Kidney tubule cell (primary cell): ENCODE measurements at regions not wholly inside any gene's neighbourhood (a gene's known extent, or its start where the extent isn't known, plus 50 kb on each side); places are given as distances from the start of the nearest gene placed in this dataset.
A peak's percentile ranks its signal among the peaks of the same experiment; 100 is the strongest.

Source experiments
- DNase-seq: peaks from one replicate; pipeline ENCODE4 v3.0.0-alpha.2; 2018; ENCODE audit warnings: low spot score

DNA sequence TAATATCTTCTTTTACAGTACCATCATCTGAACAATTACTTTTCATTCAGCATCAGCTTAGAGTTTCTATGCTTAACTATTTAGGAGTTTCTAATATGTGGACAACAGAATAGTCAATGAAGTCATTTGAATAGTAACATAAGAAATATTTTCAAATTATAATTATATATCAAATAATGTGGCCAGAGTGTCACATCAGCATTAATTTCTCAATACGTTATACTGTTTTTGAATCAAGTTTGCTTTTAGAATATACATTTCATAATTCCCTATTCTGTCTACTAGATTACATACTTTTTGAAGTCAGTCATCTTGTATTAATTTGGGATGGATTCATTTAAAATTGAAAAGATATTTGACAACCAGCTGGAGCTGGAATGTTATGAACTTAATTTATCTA, 677.4 kb upstream of the PABPC4L start:
- no peak for DNase-seq

DNA sequence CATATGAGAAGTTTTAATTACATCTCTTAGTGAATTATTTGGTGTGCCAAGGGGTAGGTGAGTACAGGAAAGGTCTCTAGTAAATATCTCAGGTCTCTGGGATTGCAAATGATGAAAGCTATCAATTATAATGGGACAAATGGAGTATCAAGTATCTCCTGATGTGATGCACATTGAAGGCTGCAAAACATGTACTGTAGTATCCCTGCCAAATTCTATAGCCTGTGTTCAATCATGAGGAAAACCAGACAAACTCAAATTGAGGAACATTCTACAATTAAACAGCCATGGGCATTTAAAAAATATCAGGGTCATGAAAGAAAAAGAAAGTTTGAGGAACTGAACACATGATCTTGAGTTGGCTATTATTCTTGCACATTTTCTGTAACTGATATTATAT, 665.4 kb upstream of the PABPC4L start:
- no peak for DNase-seq

DNA sequence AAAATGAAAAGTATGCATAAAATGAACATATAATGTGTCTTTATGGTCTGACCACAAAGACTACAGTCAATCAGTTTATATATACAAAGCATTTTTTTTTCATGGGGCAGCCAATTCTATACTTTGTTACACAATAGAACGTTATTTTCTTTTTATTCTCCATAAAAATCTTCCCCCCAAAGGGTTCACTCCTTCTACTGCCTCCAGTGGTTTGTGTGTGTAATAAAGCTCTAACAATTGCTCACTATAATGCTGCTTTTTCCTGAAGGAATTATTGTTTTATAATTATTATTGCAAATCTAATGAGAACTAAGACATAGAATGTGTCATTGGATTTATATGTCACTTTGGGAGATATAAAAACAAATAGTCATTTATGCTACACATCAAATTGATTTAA, 664.1 kb upstream of the PABPC4L start:
- DNase-seq = no peak

DNA sequence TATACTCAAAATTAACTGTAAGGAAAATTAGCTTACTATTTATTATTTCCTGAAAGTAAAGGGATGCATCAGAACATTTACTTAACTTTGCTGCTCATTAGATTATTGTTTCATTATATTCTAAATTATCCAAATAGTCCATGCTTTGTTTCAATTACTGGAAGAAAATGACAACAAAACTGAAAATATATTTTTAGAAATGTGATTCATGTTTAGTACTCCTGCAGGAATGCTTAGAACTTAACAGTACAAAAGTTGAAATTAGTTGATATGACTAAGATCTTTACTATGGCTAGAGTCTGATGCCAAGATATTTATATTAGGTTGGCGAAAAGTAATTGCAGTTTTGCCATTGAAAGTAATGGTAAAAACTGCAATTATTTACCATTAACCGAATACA, 660.5 kb upstream of the PABPC4L start:
- DNase-seq = no peak

DNA sequence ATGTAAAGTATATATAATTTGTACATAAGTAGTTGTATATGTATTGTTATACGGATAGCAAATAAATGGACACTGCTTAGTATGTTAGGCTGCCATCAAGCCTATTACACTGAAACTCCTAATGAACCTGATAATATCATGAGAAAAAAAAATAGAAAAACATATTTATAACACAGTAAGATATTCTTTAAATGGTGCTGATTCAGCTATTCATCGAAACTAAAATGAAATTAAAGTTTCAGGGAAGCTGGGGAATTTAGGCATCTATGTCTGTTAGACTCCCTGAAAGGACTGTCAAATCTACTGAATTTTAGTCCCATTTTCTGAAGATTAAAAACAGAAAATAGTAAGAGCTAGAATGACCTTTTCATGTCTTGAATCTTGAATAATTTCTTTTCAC, 647.1 kb upstream of the PABPC4L start:
- no peak for DNase-seq

DNA sequence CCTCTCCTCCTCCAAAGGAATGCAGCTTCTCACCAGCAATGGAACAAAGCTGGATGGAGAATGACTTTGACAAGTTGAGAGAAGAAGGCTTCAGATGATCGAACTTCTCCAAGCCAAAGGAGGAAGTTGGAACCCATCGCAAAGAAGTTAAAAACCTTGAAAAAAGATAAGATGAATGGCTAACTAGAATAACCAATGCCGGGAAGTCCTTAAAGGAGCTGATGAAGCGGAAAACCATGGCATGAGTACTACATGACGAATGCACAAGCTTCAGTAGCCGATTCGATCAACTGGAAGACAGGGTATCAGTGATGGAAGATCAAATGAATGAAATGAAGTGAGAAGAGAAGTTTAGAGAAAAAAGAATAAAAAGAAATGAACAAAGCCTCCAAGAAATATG, 629.2 kb upstream of the PABPC4L start:
- DNase-seq = peak; percentile 55

DNA sequence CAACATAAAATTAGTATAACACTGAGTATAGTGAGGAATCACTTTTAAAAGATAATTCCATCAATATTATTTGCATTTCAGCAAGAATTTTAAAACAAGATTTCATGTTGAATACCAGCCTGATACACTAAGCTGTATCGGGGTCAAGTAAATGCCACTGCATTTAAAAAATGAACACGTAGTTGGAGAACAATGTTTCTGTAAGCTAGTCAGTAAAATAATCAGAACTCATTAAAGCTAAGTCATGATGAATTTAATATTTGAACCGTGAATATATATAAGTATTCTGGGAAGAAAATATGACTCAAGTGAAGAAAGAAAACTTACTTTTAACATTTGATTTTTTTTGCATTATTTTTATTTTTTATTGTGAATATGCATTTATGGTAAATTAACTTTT, 611.0 kb upstream of the PABPC4L start:
- no peak for DNase-seq

DNA sequence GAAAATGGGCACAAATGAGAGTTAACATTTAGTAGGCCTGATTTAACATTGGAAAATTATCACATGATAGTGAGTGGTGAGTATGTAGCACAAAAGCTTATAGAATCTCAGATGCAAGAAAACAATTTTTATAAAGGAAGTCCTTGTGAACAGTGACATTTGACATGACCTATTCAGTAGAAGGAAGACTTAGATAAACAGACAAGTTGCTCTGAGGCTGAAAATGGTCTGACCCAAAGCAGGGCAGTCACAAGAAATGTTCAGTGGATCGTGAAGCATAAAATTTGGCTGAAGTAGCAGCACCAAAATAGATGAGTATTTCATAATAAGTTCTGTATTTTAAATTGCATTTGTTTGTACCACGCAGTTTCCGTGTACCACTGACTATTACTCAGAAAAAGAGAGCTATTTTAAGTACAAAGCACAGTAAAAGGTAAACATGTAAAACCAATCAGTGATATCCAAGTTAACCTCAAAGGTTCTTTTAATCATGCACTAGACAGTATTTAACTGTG, 605.7 kb upstream of the PABPC4L start:
- peak; percentile 34 for DNase-seq

DNA sequence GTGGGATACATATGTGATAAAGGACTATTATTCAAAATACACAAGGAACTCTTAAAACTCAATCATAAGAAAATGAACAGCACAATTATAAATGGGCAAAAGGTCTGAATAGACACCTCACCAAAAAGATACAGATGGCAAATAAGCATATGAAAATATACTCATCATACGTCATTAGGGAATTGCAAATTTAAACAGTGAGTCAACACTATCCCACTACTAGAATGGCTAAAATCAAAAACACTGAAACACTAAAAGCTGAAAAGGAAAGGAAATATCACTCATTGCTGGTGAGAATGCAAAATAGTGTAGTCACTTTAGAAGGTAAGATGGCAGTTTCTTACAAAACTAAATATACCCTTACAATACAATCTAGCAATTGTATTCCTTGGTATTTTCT, 597.0 kb upstream of the PABPC4L start:
- no peak for DNase-seq

DNA sequence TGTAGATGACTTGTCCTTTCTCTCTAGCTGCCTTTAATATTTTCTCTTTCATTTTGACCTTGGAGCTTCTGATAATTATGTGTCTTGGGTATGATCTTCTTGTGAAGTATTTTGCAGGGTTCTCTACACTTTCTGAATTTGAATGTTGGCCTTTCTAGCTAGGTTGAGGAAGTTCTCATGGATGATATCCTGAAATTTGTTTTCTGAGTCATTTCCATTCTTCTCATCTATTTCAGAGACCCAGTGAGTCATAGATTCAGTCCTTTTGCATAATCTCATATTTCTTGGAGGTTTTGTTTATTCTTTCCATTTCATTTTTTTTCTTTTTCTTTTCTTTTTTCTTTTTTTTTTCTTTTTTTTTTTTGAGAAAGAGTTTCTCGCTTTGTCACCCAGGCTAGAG, 585.7 kb upstream of the PABPC4L start:
- no peak for DNase-seq

DNA sequence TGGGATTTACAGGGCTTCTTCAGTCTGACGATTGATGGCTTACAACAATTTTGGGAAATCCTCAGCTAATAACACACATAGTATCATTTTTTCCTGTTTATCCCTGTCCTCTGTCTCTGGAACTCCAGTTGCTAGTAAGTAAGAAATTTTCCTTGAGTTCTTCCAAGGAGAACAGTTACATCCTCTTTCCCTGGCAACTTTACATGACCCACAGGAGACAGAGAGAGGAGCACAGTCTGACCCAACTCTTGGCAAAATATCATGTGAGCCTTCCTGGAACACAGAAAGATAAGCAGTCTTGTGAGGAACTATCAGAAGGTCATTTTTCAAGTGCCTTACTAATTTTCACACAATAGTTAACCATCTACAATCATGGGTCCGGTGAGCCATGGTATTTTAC, 578.7 kb upstream of the PABPC4L start:
- no peak for DNase-seq

DNA sequence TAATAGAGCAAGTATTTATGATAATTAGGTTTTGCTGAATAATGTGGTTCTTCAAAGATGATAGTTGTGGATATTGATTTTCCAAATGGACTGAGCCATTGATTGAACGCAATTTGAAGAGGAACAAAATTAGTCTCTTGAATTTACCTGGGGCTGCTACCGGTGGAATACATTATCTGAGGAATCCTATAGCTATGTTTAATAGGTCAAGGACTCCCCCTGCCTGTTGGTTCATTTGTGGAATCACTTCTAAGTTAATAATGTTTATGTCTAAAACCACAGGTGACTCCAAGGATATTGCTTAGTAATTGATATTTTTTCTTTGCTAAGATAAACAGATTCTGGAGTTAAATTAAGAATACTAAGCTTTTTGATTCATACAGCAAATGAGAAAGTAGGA, 576.0 kb upstream of the PABPC4L start:
- peak; percentile 43 for DNase-seq

DNA sequence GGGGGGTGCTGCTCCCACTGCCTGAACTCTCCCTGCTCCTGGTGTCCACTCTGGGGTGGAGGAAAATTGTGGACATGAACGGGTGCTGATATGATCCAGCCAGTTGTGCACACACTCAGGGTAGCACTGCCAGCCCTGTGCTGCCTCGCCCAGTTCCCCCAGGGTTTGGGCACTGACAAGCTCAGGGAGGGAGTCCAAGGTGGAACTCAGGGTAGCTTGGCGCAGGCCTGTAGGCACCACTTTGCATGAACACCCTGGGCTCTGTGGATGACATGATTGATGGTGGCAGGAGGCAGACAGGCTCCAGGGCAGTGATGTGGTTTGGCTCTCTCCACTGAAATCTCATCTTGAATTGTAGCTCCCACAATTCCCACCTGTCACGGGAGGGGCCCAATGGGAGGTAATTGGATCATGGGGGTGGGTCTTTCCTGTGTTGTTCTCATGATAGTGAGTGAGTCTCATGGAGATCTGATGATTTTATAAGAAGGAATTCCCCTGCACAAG, 572.0 kb upstream of the PABPC4L start:
- no peak for DNase-seq

DNA sequence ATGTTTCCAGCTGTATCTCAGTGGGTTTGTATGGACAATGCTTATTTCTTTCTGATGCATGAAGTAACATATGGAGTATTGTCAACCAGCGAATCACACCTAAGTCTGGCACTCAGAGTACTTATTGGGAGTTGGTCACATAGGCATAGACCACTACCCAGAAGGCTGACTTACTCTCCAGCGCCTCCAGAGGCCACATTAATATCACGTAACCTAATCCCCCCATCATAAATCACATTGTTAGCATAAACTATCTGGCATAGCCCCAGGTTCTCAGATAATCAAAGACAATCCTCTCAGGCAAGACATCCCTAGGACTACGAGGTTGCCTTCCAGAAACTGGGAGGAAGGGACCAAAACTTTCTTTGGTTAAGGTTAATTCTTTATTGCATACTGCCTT, 560.5 kb upstream of the PABPC4L start:
- DNase-seq = no peak

DNA sequence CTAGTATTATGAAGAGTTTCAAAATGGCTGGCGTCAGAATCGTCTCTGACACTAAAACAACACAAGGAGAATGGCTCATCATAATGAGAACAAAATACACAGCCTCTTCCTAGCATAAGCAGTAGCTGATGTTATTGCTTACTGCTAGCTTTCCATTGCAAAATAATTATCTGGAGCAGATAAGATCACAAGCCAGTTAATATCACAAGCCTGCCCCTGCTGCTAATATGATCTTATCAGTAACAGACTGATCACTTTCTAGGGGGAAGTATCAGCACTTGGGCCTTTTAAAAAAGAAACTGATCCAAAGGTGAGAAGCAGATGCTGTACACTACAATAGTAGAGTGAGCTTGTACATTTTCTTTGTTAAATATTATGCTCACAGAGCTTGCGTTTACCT, 554.8 kb upstream of the PABPC4L start:
- no peak for DNase-seq

DNA sequence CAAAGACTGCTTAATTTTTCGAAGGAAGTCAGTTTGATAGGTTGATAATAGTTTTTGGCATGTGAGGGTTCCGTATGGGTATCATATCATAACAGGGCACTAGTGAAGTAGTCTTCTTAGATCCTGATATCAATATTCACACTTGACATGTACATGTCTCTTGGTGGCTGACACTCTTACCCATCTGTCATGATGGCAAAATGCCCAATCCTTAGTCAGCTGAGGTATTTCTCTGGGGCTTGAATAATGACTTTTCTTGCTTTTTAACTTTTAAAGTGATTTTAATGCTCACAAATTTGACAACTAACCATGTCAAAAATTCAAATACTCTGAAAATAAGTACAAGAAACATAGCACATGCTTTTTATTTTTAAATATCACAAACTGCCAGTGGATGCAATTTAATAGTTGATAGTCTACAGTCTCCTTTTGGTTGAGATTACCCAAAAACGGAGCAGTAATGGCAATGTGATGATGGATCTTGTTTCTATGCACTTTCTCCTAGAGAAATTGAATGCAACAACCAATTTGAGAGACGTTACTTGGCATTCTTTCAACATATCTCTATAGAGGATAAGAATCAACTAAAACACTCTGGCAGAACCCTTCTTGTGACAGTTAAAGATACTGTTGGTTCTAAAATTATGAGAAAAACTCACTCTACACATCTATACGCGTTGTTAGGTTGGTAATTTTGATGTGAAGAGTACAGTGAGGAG, 552.9 kb upstream of the PABPC4L start:
- no peak for DNase-seq

DNA sequence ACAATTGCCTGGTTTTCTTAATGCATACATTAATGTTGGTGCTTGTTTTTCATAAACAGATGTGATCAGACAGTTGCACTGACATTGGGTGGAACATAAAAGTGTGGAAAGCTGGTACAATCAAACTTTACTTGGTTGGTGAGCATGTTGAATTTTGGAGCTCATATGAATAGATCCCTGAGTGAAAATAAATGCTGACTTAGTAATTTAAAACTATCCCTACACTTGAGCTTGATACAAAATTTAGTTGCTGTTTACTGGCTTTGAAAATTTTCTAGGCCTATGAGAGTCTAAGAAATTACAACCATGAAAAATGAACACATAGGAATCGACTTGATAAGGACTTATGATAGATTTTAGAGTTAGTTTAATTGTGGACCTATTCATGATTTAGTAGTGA, 551.8 kb upstream of the PABPC4L start:
- DNase-seq = no peak

DNA sequence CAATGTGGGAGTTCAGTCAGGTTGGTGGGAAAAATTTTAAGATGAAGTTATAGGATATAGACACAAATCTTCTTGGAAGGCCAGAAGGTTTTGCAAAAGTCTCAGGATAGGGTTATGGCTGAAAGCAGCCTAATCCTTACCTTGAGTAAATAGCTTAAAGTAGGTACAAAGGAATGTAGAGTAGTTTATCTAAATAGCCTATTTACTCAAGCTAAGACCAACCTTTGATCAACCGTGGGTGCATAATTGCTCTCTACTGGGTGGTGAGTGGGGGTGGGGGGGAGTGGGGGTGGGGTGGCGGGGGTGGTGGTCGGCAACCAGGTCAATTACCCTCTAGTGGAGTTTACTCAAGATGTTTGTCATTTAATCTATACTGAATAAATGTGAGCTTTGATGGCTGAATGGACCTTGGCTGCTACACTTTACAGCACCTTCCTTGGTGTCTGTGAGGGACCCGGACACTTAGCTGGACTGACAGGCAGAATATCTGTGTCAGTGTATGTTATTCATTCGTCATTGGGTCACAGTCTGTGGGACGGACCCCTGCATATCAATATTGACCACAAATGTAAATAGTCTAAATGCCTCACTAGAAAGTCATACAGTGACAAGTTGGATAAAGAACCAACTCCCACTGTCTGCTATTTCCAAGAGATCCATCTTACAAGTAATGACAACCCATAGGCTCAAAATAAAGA, 545.7 kb upstream of the PABPC4L start:
- peak; percentile 51 for DNase-seq

DNA sequence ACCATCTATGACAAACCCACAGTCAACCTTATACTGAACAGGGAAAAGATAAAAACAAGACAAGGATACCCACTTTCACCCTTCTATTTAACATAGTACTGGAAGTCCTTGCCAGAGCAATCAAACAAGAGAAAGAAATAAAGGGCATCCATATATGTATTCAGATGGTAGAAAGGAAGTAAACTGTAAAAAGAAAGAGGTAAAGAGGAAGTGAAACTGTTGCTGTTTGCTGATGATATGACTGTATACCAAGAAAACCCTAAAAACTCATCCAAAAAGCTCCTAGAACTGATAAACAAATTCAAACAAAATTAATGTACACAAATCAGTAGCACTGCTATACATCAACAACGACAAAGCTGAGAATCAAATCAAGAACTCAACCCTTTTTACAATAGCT, 538.7 kb upstream of the PABPC4L start:
- no peak for DNase-seq

DNA sequence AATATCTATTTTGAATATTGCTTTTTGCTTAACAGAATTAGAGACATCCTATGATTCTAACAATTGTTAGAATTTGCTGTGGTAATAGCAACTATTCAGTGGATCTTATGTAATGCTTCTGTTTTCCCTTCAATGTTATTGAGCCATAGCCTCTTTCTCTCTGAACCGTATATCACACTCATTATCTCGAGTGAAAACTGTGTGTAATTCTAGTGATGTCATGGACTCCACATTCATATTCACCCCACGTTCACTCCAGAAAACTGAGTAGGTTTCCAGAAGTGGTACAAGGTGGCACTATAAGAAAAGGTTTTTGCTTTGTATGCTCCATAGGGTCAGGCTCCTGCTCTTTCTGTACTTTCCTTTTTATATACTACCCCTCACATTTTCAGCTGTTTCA, 534.3 kb upstream of the PABPC4L start:
- no peak for DNase-seq

DNA sequence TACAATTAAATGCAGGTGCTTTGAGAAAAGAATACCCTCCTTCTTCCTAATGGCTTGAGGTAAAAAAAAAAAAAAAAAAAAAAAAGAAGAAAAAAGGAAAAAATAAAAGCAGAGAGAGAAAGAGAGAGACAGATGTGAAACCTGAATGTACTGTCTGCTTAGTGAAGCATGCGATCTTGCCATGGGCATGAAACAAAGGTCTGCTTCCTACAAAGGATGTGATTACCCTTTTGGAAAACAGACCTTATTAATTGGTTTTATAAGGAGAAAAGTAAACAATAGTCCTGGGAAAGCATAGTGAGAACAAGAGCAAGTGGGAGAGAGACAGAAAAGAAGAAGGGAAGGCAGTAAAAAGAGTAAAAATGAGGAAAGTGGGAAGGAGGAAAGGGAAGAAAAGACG, 526.1 kb upstream of the PABPC4L start:
- DNase-seq = no peak

DNA sequence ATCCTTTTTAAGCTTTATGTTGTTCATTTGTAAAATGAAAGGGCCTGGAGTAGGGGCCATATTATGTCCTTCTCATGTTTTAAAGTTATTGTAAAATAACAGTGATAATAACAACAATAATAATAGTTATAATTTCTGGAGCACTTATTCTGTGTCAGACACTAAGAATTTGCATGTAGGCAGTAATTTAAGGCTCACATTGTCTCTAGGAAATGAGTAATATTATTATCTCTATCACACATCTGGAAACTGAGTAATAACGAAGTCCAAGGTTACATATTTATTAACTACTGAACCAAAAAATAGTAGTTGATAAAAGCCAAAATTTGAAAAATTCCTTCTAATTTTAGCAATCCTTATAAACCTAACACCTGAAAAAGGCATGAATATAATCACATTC, 520.7 kb upstream of the PABPC4L start:
- no peak for DNase-seq

DNA sequence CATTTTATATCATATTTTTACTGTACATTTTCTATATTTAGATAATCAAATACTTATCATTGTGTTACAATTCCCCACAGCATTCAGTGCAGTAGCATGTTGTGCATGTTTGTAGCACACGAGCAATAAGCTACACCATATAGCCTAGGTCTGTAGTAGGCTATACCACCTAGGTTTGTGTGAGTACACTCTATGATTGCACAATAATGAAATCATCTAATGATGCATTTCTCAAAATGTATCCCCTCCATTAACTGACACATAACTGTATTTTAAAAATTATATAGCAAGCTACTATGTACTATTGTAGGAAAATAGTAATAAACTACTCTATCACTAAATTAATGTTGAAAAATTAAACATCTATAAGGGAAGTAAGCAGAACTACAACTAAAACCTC, 518.4 kb upstream of the PABPC4L start:
- no peak for DNase-seq

DNA sequence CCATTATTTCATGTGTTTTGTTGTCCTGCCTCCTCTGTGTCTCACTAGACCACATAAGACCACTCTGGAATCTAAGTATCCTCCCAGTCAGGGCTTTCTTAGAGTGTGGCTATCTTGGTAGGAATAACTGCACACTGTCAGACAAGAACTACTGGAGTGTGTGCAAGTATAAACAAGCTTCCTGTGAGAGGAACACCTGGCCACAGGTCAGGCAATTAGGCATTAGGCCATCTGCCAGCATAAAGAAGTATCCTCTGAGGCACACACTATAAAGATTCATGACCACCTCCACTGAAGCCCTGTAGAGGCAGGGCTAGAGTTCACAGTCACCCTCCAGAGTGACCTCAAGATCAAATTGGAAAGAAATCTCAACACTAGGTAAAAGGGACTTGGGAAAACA, 507.0 kb upstream of the PABPC4L start:
- no peak for DNase-seq
